ENCODE measurements at regions not wholly inside any gene's neighbourhood (a gene's known extent, or its start where the extent isn't known, plus 50 kb on each side); places are given as distances from the start of the nearest gene placed in this dataset.

- TF ChIP-seq POLR2AphosphoS5 (IDR thresholded peaks at IDR 0.05) (no peak), POLR2A (IDR thresholded peaks at IDR 0.05) (no peak)
These were observed 1164.0 kb upstream of the RAG2 start for GRCh38 chr11:37762079-37762478.

All from spleen (tissue), 3 donors.